ENCODE measurements at regions not wholly inside any gene's neighbourhood (a gene's known extent, or its start where the extent isn't known, plus 50 kb on each side); places are given as distances from the start of the nearest gene placed in this dataset.

- DNase-seq (ENCODE audit: low spot score), result no peak
Measured at GRCh38 chr21:19844334-19844733, 1153.9 kb upstream of the NCAM2 start.

- DNase-seq (ENCODE audit: low spot score), result no peak
Measured at GRCh38 chr21:19850157-19850556, 1148.1 kb upstream of the NCAM2 start.

DNA sequence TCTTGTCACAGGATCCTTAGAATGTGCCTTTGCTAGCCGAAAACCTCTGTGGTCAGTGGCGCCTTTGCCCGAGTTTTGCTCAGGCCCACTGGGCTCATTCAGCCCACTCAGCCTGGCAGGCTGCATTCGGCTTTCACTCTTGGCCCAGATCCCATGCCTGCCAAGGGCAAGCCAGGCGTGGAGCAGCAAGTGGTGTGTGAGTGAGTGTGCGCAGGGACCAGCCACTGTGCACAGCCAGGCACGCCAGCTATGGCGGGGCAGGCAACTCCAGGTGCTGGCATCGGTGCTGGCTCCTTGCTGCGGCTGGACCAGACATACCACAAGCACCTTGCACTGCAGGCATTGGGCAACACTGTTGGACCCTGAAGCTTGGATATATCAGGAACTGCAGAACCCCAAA lies 1145.1 kb upstream of the NCAM2 start:
- DNase-seq (ENCODE audit: low spot score), result no peak

- DNase-seq (ENCODE audit: low spot score), result no peak
Measured at GRCh38 chr21:19853709-19854575, 1144.3 kb upstream of the NCAM2 start.

GRCh38 chr21:19855522-19855921 lies 1142.7 kb upstream of the NCAM2 start:
- no peak for DNase-seq (ENCODE audit: low spot score)

- DNase-seq (ENCODE audit: low spot score), result no peak
Measured at GRCh38 chr21:19864476-19864875, 1133.7 kb upstream of the NCAM2 start.

DNA sequence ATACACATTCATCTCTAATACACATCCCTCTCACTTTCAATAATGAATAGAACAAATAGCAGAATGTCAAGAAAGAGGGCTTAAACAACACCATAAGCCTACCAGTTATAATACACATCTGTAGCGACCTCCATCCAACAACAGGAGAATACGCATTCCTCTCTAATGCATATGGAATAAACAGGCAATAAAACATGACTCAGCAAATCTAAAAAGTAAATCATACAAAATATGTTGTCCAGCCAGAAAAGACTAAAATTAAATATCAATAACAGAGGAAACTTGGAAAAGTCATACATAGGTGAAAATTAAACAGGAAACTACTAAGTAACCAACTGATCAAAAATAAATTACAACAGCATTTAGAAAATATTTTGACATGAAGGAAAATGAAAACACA lies 1127.5 kb upstream of the NCAM2 start:
- DNase-seq (ENCODE audit: low spot score), result no peak

- no peak for DNase-seq (ENCODE audit: low spot score)
Measured at GRCh38 chr21:19874521-19874920, 1123.7 kb upstream of the NCAM2 start.

DNA sequence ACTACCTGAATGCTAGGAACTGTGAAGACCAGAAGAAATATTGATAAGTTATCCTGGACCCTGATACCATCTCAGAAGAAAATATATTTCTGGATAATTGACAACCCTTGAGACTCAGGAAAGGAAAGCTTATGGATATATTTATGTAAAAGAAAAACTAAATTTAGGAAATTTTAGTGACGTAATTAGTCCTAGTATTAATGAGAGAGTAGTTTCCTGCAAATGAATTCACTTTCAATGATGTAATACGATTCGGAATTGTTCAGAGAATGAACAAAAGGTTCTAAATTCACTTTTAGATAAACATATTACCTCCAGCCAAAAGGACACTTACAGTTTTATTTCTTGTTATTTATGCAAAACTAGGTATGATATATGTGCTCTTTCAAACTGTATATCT lies 1120.1 kb upstream of the NCAM2 start:
- no peak for DNase-seq (ENCODE audit: low spot score)

DNA sequence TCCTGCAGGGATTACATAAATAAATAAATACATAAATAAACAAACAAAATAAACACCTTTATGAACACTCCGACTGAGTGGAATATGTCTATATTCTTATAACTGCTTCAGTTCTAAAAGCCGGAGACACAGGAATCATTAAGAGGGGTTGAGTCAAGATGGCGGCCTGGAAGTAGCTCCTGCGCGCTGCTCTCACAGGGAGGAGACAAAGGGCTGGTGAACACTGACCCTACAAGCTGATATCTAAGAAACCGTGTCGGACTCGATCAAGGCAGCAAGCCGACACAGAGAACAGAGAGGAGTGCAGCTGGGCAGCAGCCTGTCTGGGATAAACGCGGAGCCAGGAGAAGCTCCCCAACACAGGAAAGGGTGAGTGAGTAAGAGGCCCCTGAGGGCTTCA lies 1098.6 kb upstream of the NCAM2 start:
- no peak for DNase-seq (ENCODE audit: low spot score)

DNA sequence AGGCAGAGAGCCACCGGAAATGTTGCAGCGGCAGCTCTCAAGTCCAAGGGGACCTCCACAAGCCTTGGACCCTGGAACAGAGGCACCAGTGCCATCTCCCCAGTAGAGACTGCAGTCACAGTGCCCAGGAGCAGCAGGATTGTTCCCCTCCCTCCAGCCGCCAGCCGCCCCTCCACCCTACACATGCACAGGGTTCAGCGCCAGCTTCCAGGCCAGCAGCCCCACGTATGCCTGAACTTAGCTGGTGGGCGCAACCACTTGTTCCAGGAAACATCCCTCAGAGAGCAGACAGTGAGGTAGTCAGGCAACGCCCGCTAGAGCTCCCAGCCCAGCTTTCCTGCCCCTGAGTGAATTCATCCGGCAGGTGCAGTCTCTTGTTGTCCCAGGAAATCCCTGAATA lies 1098.1 kb upstream of the NCAM2 start:
- DNase-seq (ENCODE audit: low spot score), result no peak

GRCh38 chr21:19908390-19908789 lies 1089.8 kb upstream of the NCAM2 start:
- DNase-seq (ENCODE audit: low spot score), result no peak

DNA sequence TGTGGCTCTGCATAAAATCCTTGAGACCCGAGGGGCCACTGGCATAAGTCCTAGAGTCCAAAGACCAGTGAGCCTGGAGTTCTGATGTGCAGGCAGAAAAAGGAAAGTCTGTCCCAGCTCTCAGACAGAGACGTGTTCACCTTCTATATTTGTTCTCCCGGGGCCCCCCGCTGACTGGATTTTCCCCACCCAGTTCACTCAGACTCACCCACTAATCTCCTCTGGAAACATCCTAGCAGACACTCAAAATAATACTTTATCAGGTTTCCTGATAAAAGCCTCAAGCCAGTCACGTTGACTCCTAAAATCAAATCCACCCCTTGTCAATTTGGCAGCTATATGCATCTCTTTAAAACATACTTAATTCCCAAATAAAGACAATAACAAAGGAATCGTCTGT lies 1084.2 kb upstream of the NCAM2 start:
- no peak for DNase-seq (ENCODE audit: low spot score)

DNA sequence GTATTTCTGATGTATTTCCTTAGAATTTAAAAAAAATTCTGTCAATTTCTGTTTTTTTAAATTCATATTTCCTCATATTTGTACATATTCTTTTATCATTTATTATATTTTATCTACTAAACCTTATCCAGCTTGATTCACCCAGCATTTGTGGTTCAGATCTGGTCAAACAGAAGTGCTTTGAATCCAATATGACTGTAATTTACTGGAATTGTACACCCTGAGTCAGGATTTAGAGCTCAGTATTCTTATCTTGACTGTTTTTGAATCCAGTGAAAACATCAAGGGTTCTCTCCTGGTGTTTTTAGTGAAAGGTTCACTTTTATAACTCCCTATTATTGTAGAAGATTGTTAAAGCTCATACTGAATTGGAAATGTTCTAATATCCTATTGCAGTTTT lies 1077.0 kb upstream of the NCAM2 start:
- no peak for DNase-seq (ENCODE audit: low spot score)

DNA sequence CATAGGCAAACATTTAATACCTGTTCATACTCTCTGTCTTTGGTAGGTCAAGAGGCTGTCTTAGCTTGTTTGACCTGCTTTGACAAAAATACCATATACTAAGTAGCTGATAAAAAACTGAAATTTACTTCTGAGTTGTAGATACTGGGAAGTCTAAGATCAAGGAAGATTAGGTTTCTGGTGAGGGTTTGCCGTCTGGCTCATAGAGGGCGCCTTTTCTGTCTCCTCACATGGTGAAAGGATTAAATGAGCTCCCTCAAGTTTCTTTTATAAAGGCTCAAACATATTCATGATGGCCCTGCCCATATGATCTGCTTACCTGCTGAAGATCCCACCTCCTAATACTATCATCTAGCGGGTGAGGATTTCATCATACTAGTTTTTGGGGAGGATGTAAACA lies 1076.1 kb upstream of the NCAM2 start:
- no peak for DNase-seq (ENCODE audit: low spot score)

DNA sequence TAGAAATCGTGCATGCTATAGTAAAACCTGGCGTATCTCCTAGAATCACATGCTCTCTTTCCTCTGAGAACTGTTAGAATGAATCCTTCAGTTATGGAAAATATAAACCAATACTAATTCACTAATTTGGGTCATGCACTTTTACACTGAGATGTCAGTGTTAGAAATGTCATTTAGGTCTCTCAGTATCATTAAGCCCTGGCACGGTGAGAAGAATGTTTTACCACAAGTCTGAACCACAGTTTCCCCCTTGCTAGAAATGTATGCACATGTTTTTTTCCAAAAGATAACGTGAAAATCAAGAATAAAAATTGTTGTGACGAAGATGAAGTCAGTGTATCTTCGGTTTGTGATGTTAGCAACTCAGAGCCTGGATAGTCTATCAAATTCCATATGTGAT lies 1062.7 kb upstream of the NCAM2 start:
- no peak for DNase-seq (ENCODE audit: low spot score)

GRCh38 chr21:19937619-19938018 lies 1060.6 kb upstream of the NCAM2 start:
- no peak for DNase-seq (ENCODE audit: low spot score)

GRCh38 chr21:19941626-19942025 lies 1056.6 kb upstream of the NCAM2 start:
- DNase-seq (ENCODE audit: low spot score), result no peak

GRCh38 chr21:19950347-19950746 lies 1047.9 kb upstream of the NCAM2 start:
- DNase-seq (ENCODE audit: low spot score), result no peak

- no peak for DNase-seq (ENCODE audit: low spot score)
Measured at GRCh38 chr21:19969156-19969555, 1029.1 kb upstream of the NCAM2 start.

DNA sequence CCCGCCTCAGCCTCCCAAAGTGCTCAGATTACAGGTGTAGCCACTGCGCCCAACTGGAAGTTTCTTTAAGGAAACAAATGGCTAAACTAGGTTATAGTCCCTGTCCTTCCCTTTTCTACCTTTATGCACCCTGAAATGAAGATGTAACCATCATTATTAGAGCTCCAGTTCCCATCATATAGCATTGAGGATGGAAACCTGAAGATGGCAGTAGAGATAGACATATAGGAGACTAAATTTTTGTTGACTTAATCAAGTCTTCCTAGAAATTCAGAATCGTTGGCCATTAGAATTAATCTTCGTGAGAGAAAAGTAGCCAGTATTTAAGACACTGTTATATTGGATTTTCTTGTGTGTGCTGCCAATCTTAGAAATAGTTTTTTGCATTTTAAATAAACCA lies 1016.3 kb upstream of the NCAM2 start:
- DNase-seq (ENCODE audit: low spot score), result no peak

GRCh38 chr21:19986396-19986795 lies 1011.8 kb upstream of the NCAM2 start:
- no peak for DNase-seq (ENCODE audit: low spot score)

GRCh38 chr21:19987671-19988070 lies 1010.5 kb upstream of the NCAM2 start:
- DNase-seq (ENCODE audit: low spot score), result no peak

DNA sequence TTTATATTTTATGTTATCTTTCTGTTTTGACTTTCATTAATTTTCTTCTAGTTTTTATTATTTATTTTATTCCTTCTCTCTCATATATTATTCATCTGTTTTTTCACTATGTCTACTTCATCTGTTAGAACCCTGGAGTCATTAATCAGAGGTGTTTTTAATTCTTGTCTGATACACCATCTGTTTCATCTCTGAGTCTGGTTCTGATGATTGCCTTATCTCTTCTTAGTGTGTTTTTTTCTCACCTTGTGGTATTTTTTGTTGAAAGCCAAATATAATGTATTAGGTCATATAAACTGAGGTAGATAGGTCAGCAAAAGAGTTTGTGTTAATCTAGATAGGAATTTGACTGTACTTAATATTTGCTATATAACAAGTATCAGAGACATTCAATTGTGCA lies 1005.7 kb upstream of the NCAM2 start:
- no peak for DNase-seq (ENCODE audit: low spot score)
